ENCODE measurements at regions not wholly inside any gene's neighbourhood (a gene's known extent, or its start where the extent isn't known, plus 50 kb on each side); places are given as distances from the start of the nearest gene placed in this dataset.
"Not testable (repeated sequence)": the region's sequence is repeated elsewhere in the genome, so short reads cannot be mapped to it uniquely, and the experiment has no call there.

GRCh38 chr2:242159921-242160320 lies 290.4 kb downstream of the RTP5 start:
- not testable (repeated sequence) for TF ChIP-seq CTCF (IDR thresholded peaks at IDR 0.05; ENCODE audit: low read depth, low read length); POLR2A (IDR thresholded peaks at IDR 0.05; ENCODE audit: extremely low read depth, insufficient read length); MAX (IDR thresholded peaks at IDR 0.05; ENCODE audit: low read depth, low read length)
